Bronchial epithelial cell (primary cell): ENCODE measurements at regions not wholly inside any gene's neighbourhood (a gene's known extent, or its start where the extent isn't known, plus 50 kb on each side); places are given as distances from the start of the nearest gene placed in this dataset.
"Not testable (repeated sequence)": the region's sequence is repeated elsewhere in the genome, so short reads cannot be mapped to it uniquely, and the experiment has no call there.

Experiments used
- DNase-seq: peaks from one replicate; pipeline ENCODE4 v3.0.0-alpha.2; 2010; ENCODE audit warnings: low read depth
- FAIRE-seq: peaks from 2 replicates; lab custom pipeline; 2011; peaks lifted over from hg19 to GRCh38; lab: Jason Lieb, UNC
- H3K27me3 ChIP-seq: 2 replicates; pipeline ENCODE4 v1.5.1; 2011; ENCODE audit warnings: low read length; ENCODE audit not compliant: control insufficient read depth, insufficient read depth
- H3K36me3 ChIP-seq: 2 replicates; pipeline ENCODE4 v1.5.1; 2011; ENCODE audit warnings: low read length; ENCODE audit not compliant: control insufficient read depth, insufficient read depth
- H3K4me3 ChIP-seq: 2 replicates; pipeline ENCODE4 v1.5.1; 2011; ENCODE audit warnings: mild to moderate bottlenecking, low read depth, low read length, control low read depth
- CTCF ChIP-seq: IDR thresholded peaks from 2 replicates; pipeline ENCODE4 v1.5.1; 2011; ENCODE audit warnings: mild to moderate bottlenecking, moderate library complexity, low read length, control low read depth, inconsistent platforms; ENCODE audit not compliant: insufficient read depth, severe bottlenecking

GRCh38 chr3:153396581-153396980, 234.6 kb downstream of the RAP2B start:
- Histone ChIP-seq H3K27me3 (no peaks in the 10 kb centered on the region), H3K4me3 (no peak overlapping the region), H3K36me3 (no peaks in the 10 kb centered on the region)
- FAIRE-seq (no peak), DNase-seq (no peak)
- no peak for TF ChIP-seq CTCF

GRCh38 chr3:153397794-153398193, 235.8 kb downstream of the RAP2B start:
- Histone ChIP-seq H3K27me3 (no peaks in the 10 kb centered on the region), H3K36me3 (no peaks in the 10 kb centered on the region), H3K4me3 (no peak overlapping the region)
- no peak for FAIRE-seq
- TF ChIP-seq CTCF: no peak
- DNase-seq: peak; percentile 76

- no peak overlapping the region for H3K4me3 ChIP-seq
- no peaks in the 10 kb centered on the region for H3K27me3 ChIP-seq
- H3K36me3 ChIP-seq: no peaks in the 10 kb centered on the region
- no peak for FAIRE-seq
- no peak for DNase-seq
- TF ChIP-seq CTCF: no peak
Observed at GRCh38 chr3:153399636-153400035, 237.6 kb downstream of the RAP2B start.

GRCh38 chr3:153400641-153401040, 238.6 kb downstream of the RAP2B start:
- DNase-seq (peak; percentile 97), FAIRE-seq (no peak)
- no peak for TF ChIP-seq CTCF
- no peaks in the 10 kb centered on the region for H3K27me3 ChIP-seq
- no peak overlapping the region for H3K4me3 ChIP-seq
- no peaks in the 10 kb centered on the region for H3K36me3 ChIP-seq

GRCh38 chr3:153404157-153404556, 242.1 kb downstream of the RAP2B start:
- Histone ChIP-seq H3K36me3 (no peaks in the 10 kb centered on the region), H3K27me3 (no peaks in the 10 kb centered on the region), H3K4me3 (no peak overlapping the region)
- no peak for DNase-seq
- TF ChIP-seq CTCF: no peak
- FAIRE-seq: no peak

- not testable (repeated sequence) for H3K4me3 ChIP-seq, DNase-seq, H3K36me3 ChIP-seq, FAIRE-seq, H3K27me3 ChIP-seq
Observed at GRCh38 chr3:153405320-153405719, 243.3 kb downstream of the RAP2B start.
